Neural cell (in vitro differentiated cells): ENCODE measurements at regions not wholly inside any gene's neighbourhood (a gene's known extent, or its start where the extent isn't known, plus 50 kb on each side); places are given as distances from the start of the nearest gene placed in this dataset.

Experiments used
- CTCF ChIP-seq: fragments of 450-650 bp; IDR thresholded peaks from 2 replicates; pipeline ENCODE4 v1.5.1; 2014; ENCODE audit warnings: antibody characterized with exemption, mild to moderate bottlenecking, moderate library complexity; ENCODE audit not compliant: poor library complexity, severe bottlenecking
- RAD21 ChIP-seq: fragments of 450-650 bp; conservative IDR thresholded peaks from 2 replicates; pipeline ENCODE4 v1.6.1; 2014; ENCODE audit warnings: antibody characterized with exemption, mild to moderate bottlenecking, moderate library complexity
- REST ChIP-seq: IDR thresholded peaks from 2 replicates; pipeline ENCODE4 v1.6.1; 2012; ENCODE audit warnings: borderline replicate concordance

GRCh38 chr15:53305554-53305953 is 453.9 kb downstream of the WDR72 start:
- no peak for TF ChIP-seq CTCF
- TF ChIP-seq RAD21 = no peak
- TF ChIP-seq REST = no peak
